CD4-positive, alpha-beta T cell treated with Interleukin-17A for 1 hour (primary cell): ENCODE measurements at regions not wholly inside any gene's neighbourhood (a gene's known extent, or its start where the extent isn't known, plus 50 kb on each side); places are given as distances from the start of the nearest gene placed in this dataset.

Experiments
- DNase-seq: peaks from one replicate; pipeline ENCODE4 v3.0.0-alpha.2; 2020

DNA sequence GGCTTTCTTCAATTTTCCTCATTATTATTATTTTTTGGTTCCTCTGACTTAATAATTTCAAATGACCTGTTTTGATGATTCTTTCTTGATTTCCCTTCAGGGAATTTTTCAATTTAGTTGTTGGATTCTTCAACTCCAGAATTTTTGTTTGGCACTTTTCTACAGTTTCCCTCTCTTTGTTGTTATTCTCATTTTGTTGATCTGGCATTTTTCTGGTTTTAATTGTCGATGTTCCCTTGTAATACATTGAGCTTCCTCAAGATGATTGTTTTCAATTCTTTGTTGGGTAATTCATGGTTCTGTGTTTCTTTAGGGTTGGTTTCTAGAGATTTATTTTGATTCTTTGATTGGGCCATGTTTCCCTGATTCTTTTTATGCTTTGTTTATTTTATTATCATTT, 67.8 kb upstream of the DNAJC1 start:
- no peak for DNase-seq

DNA sequence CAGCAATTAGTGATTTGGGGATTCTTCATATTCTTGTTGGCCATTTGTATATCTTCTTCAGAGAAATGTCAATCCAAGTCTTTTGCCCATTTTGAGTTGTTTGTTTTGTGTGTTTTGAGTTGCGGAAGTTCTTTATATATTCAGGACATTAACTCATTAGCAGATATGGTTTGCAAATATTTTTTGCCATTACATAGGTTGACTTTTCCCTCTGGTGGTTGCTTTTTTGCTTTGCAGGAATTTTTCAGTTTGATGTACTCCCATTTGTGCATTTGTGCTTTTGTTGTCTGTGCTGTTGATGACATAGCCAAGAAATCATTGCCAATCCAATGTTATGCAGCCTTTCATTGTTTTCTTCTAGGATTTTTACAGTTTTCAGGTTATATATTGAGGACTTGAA, 63.6 kb upstream of the DNAJC1 start:
- no peak for DNase-seq

DNA sequence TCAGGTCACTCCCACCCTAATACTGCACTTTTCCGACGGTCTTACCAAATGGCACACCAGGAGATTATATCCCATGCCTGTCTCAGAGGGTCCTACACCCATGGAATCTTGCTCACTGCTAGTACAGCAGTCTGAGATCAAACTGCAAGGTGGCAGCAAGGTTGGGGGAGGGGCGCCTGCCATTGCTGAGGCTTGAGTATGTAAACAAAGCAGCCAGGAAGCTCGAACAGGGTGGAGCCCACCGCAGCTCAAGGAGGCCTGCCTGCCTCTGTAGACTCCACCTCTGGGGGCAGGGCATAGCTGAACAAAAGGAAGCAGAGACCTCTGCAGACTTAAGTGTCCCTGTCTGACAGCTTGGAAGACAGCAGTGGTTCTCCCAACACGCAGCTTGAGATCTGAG, 57.5 kb upstream of the DNAJC1 start:
- DNase-seq = peak; percentile 46

DNA sequence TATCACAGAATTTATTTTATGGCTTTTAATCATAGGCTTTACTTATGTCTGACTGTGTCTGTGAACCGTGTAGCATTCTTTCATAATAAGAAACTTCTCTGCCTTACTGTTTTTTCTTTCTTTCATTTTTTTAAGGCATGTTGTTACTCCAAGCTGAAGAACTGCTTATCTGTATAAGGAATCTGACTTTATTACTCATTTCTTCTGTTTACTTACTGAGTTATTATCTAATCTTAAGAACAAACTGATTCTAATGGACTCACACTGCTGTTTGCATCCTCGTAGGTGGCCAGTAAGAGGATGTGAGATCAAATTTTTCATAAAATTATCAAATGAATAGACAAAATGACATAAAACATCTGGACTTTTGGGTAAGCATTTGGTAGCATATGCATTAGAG, 54.7 kb upstream of the DNAJC1 start:
- no peak for DNase-seq

DNA sequence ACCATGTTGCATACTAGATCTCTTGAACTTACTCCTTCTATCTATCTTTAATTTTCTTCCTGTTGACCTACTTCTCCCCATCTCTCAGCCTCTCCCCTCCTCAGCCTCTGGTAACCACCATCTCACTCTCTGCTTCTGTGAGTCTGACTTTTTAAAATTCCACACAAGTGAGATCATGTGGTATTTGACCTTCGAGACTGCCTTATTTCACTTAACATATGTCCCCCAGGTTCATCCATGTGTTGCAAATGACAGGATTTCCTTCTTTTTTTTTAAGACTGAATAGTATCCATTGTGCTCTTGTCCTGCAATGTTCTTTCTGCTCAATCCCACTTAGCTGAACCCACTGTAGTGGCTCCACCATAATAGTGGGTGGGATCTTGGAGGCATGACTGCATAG, 51.4 kb upstream of the DNAJC1 start:
- no peak for DNase-seq
